ENCODE measurements at regions not wholly inside any gene's neighbourhood (a gene's known extent, or its start where the extent isn't known, plus 50 kb on each side); places are given as distances from the start of the nearest gene placed in this dataset.

DNA sequence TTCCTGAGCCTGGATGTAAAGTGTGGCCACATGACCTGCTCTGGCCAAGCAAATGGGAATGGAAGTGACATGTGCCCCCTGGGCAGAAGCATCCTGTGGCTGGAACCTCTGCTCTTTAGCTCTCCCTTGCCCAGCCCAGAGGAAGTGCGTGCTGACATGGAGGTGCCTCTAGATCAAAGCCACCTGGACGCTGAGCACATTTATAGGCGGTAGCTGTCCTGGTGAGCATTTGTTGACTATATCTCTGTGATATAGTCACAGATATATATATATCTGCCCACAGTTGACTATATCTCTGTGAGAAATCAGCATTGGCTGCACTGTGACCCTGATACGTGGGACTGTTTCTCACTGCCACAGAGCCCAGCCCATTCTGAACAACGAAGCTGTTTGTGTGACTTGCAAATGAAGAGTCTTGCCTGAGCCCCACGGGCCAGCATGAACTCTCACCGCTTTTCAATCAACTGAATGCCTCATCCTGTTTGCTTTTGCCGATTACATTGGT lies 118.8 kb downstream of the C16orf95 start:
- TF ChIP-seq, protein P1, sequence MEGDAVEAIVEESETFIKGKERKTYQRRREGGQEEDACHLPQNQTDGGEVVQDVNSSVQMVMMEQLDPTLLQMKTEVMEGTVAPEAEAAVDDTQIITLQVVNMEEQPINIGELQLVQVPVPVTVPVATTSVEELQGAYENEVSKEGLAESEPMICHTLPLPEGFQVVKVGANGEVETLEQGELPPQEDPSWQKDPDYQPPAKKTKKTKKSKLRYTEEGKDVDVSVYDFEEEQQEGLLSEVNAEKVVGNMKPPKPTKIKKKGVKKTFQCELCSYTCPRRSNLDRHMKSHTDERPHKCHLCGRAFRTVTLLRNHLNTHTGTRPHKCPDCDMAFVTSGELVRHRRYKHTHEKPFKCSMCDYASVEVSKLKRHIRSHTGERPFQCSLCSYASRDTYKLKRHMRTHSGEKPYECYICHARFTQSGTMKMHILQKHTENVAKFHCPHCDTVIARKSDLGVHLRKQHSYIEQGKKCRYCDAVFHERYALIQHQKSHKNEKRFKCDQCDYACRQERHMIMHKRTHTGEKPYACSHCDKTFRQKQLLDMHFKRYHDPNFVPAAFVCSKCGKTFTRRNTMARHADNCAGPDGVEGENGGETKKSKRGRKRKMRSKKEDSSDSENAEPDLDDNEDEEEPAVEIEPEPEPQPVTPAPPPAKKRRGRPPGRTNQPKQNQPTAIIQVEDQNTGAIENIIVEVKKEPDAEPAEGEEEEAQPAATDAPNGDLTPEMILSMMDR (IDR thresholded peaks at IDR 0.05; ENCODE audit: insufficient read depth, low read depth, low read length, missing control alignments) = no peak
- no peak overlapping the region for H3K4me3 ChIP-seq (ENCODE audit: low read length)
- no peak for DNase-seq (ENCODE audit: low read depth)

DNA sequence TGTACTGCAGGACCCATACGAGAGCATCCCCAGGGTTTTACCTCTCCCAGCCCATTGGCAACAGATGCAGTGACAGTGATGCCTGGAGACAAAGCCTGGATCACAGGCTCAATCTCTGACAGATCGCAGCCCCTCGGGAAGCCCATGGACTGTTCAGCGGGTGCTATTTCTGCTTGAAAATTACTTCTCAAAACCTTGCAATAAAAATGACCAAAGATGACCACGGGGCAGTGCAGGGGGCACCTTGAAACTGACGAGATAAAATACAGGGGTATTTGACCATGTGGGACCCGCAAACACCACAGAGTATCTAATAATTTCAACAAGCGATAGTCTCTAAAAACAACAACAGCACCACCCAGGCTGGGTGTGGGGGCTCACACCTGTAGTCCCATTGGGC lies 118.3 kb downstream of the C16orf95 start:
- TF ChIP-seq, protein P1 (IDR thresholded peaks at IDR 0.05; ENCODE audit: insufficient read depth, low read depth, low read length, missing control alignments) = no peak
- DNase-seq (ENCODE audit: low read depth) = no peak
- no peak overlapping the region for H3K4me3 ChIP-seq (ENCODE audit: low read length)

DNA sequence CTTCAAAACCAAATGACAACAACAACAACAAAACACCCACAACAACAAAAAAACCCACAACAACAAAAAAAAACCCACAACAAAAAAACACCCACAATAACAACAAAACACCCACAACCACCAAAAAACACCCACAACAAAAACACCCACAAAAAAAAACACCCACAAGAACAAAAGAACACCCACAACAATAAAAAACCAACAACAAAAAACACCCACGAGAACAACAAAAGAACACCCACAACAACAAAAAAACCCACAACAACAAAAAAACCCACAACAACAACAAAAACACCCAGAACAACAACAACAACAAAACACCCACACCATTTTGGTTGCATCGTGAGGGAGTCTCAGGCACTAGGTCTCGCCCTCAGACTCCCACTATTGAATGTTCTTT lies 117.8 kb downstream of the C16orf95 start:
- TF ChIP-seq, protein P1 (IDR thresholded peaks at IDR 0.05; ENCODE audit: insufficient read depth, low read depth, low read length, missing control alignments) = no peak
- no peak overlapping the region for H3K4me3 ChIP-seq (ENCODE audit: low read length)
- no peak for DNase-seq (ENCODE audit: low read depth)

DNA sequence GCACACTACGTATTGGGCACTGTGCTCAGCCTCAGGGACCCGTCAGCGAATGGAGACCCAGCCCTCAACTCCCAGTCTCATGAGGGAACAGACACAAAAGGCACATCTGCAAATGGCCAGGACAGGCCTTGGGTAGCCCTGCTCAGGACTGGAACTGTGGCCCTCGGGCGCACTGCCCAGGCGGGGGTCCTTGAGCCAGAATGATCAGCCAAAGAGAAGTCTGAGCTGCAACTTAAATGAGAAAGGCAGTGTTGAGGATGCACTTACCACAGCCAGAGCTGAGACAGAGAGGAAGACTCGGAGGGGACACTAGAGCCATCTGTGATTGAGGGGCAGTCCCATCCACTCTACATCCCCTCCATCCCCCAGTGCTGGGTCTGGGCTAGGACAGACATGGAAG lies 117.3 kb downstream of the C16orf95 start:
- TF ChIP-seq, protein P1 (IDR thresholded peaks at IDR 0.05; ENCODE audit: insufficient read depth, low read depth, low read length, missing control alignments) = no peak
- no peak for DNase-seq (ENCODE audit: low read depth)
- no peak overlapping the region for H3K4me3 ChIP-seq (ENCODE audit: low read length)

DNA sequence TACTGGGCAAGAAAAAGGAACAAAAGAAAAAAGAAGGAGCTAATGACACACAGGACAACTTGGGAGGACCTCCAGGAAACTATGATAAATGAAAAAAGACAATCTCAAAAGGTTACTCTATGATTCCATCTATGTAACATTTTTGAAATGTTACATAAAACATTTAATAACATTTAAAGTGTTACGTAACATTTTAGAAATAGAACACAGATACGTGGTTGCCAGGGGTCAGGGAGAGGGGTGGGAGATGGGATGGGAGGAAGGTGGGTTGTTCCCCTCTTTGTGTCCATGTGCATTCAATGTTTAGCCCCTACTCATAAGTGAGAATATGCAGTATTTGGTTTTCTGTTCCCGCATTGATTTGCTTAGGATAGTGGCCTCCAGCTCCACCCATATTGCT lies 116.6 kb downstream of the C16orf95 start:
- H3K4me3 ChIP-seq (ENCODE audit: low read length) = no peak overlapping the region
- TF ChIP-seq, protein P1 (IDR thresholded peaks at IDR 0.05; ENCODE audit: insufficient read depth, low read depth, low read length, missing control alignments) = no peak
- no peak for DNase-seq (ENCODE audit: low read depth)

DNA sequence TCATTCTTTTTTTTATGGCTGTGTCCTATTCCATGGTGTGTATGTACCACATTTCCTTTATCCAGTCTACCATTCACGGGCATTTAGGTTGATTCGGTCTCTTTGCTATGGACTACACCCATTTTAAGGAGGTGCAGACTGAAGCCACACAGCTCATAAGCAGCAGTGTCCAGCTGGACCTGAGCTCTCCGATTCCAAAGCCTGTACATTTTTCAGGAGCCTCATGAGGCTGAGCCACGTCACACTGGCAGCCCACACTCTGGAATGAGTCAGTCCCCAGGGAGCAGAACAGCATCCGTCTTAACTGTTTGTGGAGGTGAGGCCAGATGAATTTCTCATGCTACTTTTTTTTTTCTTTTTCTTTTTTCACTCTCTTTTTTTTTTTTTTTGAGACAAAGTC lies 116.1 kb downstream of the C16orf95 start:
- H3K4me3 ChIP-seq (ENCODE audit: low read length) = no peak overlapping the region
- TF ChIP-seq, protein P1 (IDR thresholded peaks at IDR 0.05; ENCODE audit: insufficient read depth, low read depth, low read length, missing control alignments) = no peak
- peak; percentile 59 for DNase-seq (ENCODE audit: low read depth)

DNA sequence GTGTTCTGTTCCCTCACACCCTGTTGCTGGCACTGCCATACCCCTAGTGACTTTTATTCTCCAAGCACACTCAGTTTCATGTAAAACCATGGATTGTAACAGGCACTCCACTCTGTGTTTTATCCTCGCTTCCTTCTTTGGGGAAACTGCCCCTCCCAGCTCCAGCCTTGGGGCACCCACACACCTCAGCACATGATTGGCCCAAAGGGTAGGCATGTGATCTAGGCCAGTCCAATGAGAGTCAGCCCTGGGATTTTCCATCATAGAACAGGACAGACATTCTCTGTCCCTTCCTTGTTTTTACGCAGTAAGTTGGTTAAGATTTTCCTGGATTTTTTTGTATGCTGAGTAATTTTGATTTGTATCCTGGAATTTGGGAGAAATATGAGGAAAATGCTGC lies 115.4 kb downstream of the C16orf95 start:
- H3K4me3 ChIP-seq (ENCODE audit: low read length) = no peak overlapping the region
- DNase-seq (ENCODE audit: low read depth) = no peak
- TF ChIP-seq, protein P1 (IDR thresholded peaks at IDR 0.05; ENCODE audit: insufficient read depth, low read depth, low read length, missing control alignments) = no peak
